Esophagus muscularis mucosa (tissue), 4 donors: ENCODE measurements at regions not wholly inside any gene's neighbourhood (a gene's known extent, or its start where the extent isn't known, plus 50 kb on each side); places are given as distances from the start of the nearest gene placed in this dataset.

Experiments
- DNase-seq: peaks from one replicate; pipeline ENCODE4 v3.0.0-alpha.2; 2017; ENCODE audit errors: extremely low spot score
- H3K27ac ChIP-seq, 4 donors: fragments of 200-600 bp; sonication (generic); replicated peaks in 1 of 4; 1 replicate in 3 of 4; 2 replicates in 1 of 4; pipeline ENCODE4 v1.5.1; 2016 to 2019; ENCODE audit warnings: mild to moderate bottlenecking in 1 of 4
- H3K27me3 ChIP-seq, 4 donors: fragments of 200-600 bp; sonication (generic); one replicate each; pipeline versions ENCODE4 v1.5.1 to v1.6.0; 2016 to 2019
- H3K36me3 ChIP-seq, 4 donors: fragments of 200-600 bp; sonication (generic); one replicate each; pipeline ENCODE4 v1.5.1; 2016 to 2019
- H3K4me1 ChIP-seq, 4 donors: fragments of 200-600 bp; sonication (generic); one replicate each; pipeline ENCODE4 v1.5.1; 2016 to 2019
- H3K4me3 ChIP-seq, 4 donors: fragments of 200-600 bp; sonication (generic); 1 replicate in 2 of 4; 2 replicates in 2 of 4; pipeline ENCODE4 v1.5.1; 2016 to 2019; ENCODE audit warnings: mild to moderate bottlenecking in 4 of 4, moderate library complexity in 1 of 4
- H3K9me3 ChIP-seq, 4 donors: fragments of 200-600 bp; sonication (generic); 1 replicate in 3 of 4; 2 replicates in 1 of 4; pipeline ENCODE4 v1.5.1; 2016 to 2019
- EP300 ChIP-seq: sonication (generic); formaldehyde crosslinking; IDR thresholded peaks from one replicate; pipeline ENCODE4 v1.6.1; 2017; ENCODE audit warnings: antibody characterized with exemption
- POLR2A ChIP-seq: fragments of 450-650 bp; IDR thresholded peaks from one replicate; pipeline ENCODE4 v1.6.1; 2017; ENCODE audit warnings: antibody characterized with exemption, moderate library complexity, mild to moderate bottlenecking, low read depth
- POLR2AphosphoS5 ChIP-seq, 2 donors: sonication (generic); formaldehyde crosslinking; IDR thresholded peaks; one replicate each; pipeline ENCODE4 v1.6.1; 2017; ENCODE audit warnings: antibody characterized with exemption in 2 of 2
- WGBS: methylation state at CpG from one replicate; pipeline ENCODE4 v1.1.5; 2018; 5-methylcytosine and 5-hydroxymethylcytosine counted together
- intact Hi-C: fragments of 100-400 bp; cut with DNase I; formaldehyde crosslinking; loops from one replicate; pipeline ENCODE4 v1.15.1; 2023
- TF ChIP-seq, protein P1 (sequence below), 3 experiments: fragments of 200-600 bp in 2 of 3; fragments of 450-650 bp in 1 of 3; sonication (generic) in 2 of 3; IDR thresholded peaks; one replicate each; pipeline ENCODE4 v1.5.1; 2017 to 2019; ENCODE audit warnings: antibody characterized with exemption in 3 of 3, mild to moderate bottlenecking in 2 of 3, moderate library complexity in 1 of 3

GRCh38 chr20:60070791-60071190 is 112.6 kb downstream of the CDH26 start:
- TF ChIP-seq POLR2A (no peak), EP300 (no peak), POLR2AphosphoS5 (IDR thresholded peaks at IDR 0.05) (no peak)
- TF ChIP-seq, protein P1, sequence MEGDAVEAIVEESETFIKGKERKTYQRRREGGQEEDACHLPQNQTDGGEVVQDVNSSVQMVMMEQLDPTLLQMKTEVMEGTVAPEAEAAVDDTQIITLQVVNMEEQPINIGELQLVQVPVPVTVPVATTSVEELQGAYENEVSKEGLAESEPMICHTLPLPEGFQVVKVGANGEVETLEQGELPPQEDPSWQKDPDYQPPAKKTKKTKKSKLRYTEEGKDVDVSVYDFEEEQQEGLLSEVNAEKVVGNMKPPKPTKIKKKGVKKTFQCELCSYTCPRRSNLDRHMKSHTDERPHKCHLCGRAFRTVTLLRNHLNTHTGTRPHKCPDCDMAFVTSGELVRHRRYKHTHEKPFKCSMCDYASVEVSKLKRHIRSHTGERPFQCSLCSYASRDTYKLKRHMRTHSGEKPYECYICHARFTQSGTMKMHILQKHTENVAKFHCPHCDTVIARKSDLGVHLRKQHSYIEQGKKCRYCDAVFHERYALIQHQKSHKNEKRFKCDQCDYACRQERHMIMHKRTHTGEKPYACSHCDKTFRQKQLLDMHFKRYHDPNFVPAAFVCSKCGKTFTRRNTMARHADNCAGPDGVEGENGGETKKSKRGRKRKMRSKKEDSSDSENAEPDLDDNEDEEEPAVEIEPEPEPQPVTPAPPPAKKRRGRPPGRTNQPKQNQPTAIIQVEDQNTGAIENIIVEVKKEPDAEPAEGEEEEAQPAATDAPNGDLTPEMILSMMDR (IDR thresholded peaks at IDR 0.05) = no peak
- WGBS = 80% methylated on average over 4 of the region's 4 CpGs
- intact Hi-C loops = no loop called here
- no peak for DNase-seq
- Histone ChIP-seq H3K36me3 (no peaks in the 10 kb centered on the region), H3K4me1 (no peaks in the 10 kb centered on the region), H3K27me3 (peaks cover 0 to 15% (median 2%) of the 10 kb centered on the region in 4 donors), H3K27ac (no peak overlapping the region), H3K9me3 (peaks cover 0 to 4% (median 0%) of the 10 kb centered on the region in 4 donors), H3K4me3 (no peak overlapping the region)

GRCh38 chr20:60071965-60072364 is 113.7 kb downstream of the CDH26 start:
- intact Hi-C loops = no loop called here
- TF ChIP-seq POLR2AphosphoS5 (IDR thresholded peaks at IDR 0.05) (no peak), POLR2A (no peak), EP300 (no peak)
- TF ChIP-seq, protein P1 (IDR thresholded peaks at IDR 0.05) = no peak

GRCh38 chr20:60073086-60073485 is 114.9 kb downstream of the CDH26 start:
- 92% methylated on average over 6 of the region's 6 CpGs for WGBS
- peaks cover 0 to 4% (median 0%) of the 10 kb centered on the region in 4 donors for H3K9me3 ChIP-seq

More at GRCh38 chr20:60071965-60072364, 113.7 kb downstream of the CDH26 start:
- Histone ChIP-seq H3K27me3 (peaks cover 0 to 15% (median 2%) of the 10 kb centered on the region in 4 donors), H3K27ac (no peak overlapping the region), H3K4me1 (no peaks in the 10 kb centered on the region), H3K9me3 (peaks cover 0 to 4% (median 0%) of the 10 kb centered on the region in 4 donors), H3K36me3 (no peaks in the 10 kb centered on the region), H3K4me3 (no peak overlapping the region)
- 61% methylated on average over 2 of the region's 2 CpGs for WGBS
- no peak for DNase-seq

GRCh38 chr20:60073504-60073903 is 115.3 kb downstream of the CDH26 start:
- Histone ChIP-seq H3K36me3 (no peaks in the 10 kb centered on the region), H3K27ac (no peak overlapping the region), H3K27me3 (peaks cover 0 to 15% (median 2%) of the 10 kb centered on the region in 4 donors), H3K9me3 (peaks cover 0 to 4% (median 0%) of the 10 kb centered on the region in 4 donors), H3K4me3 (no peak overlapping the region), H3K4me1 (peaks cover 0 to 5% (median 0%) of the 10 kb centered on the region in 4 donors)
- 81% methylated on average over 5 of the region's 5 CpGs for WGBS
- no peak for TF ChIP-seq POLR2A
- TF ChIP-seq POLR2AphosphoS5 (IDR thresholded peaks at IDR 0.05) = no peak
- TF ChIP-seq EP300 = no peak
- TF ChIP-seq, protein P1 (IDR thresholded peaks at IDR 0.05) = no peak
- intact Hi-C loops = no loop called here
- DNase-seq = no peak

More at GRCh38 chr20:60073086-60073485, 114.9 kb downstream of the CDH26 start:
- Histone ChIP-seq H3K27ac (no peak overlapping the region), H3K4me1 (peaks cover 0 to 1% (median 0%) of the 10 kb centered on the region in 4 donors), H3K36me3 (no peaks in the 10 kb centered on the region), H3K27me3 (peaks cover 0 to 15% (median 2%) of the 10 kb centered on the region in 4 donors), H3K4me3 (no peak overlapping the region)
- intact Hi-C loops = no loop called here
- DNase-seq = no peak
- TF ChIP-seq POLR2A = no peak
- TF ChIP-seq EP300 = no peak
- no peak for TF ChIP-seq POLR2AphosphoS5 (IDR thresholded peaks at IDR 0.05)
- TF ChIP-seq, protein P1 (IDR thresholded peaks at IDR 0.05) = no peak

GRCh38 chr20:60074276-60074675 is 116.1 kb downstream of the CDH26 start:
- no peaks in the 10 kb centered on the region for H3K36me3 ChIP-seq
- TF ChIP-seq EP300 = no peak
- TF ChIP-seq, protein P1 (IDR thresholded peaks at IDR 0.05) = no peak
- no peak for TF ChIP-seq POLR2A
- TF ChIP-seq POLR2AphosphoS5 (IDR thresholded peaks at IDR 0.05) = no peak
- peaks cover 0 to 15% (median 2%) of the 10 kb centered on the region in 4 donors for H3K27me3 ChIP-seq
- H3K9me3 ChIP-seq = peaks cover 0 to 4% (median 0%) of the 10 kb centered on the region in 4 donors
- intact Hi-C loops = no loop called here
- 70% methylated on average over 10 of the region's 10 CpGs for WGBS
- H3K4me3 ChIP-seq = no peak overlapping the region
- peaks cover 0 to 8% (median 0%) of the 10 kb centered on the region in 4 donors for H3K4me1 ChIP-seq
- no peak for DNase-seq
- H3K27ac ChIP-seq = no peak overlapping the region
